HCT116 (cell line): ENCODE measurements at regions not wholly inside any gene's neighbourhood (a gene's known extent, or its start where the extent isn't known, plus 50 kb on each side); places are given as distances from the start of the nearest gene placed in this dataset.

Experiments
- ATAC-seq: fragments of 200-7000 bp; cut with Tn5 transposase; 2 replicates; pipeline ENCODE4 v1.9.1; 2020; ENCODE audit warnings: mild to moderate bottlenecking, moderate library complexity
- BruUV-seq: library from RNA; stranded (reverse); fragments of 400-500 nt; replicated peaks from 2 replicates; lab custom pipeline; 2021; lab: Mats Ljungman, UMichigan
- CTCF ChIA-PET: fragments of 300-600 bp; sonication (Branson Sonifier 250); formaldehyde crosslinking; loops from one replicate; lab custom pipeline; 2021; ENCODE audit warnings: antibody characterized with exemption; lab: Charles Lee
- POLR2A ChIA-PET: fragments of 300-600, 350-600 bp; sonication (Branson Sonifier 250); formaldehyde crosslinking; loops from one replicate; lab custom pipeline; 2021; ENCODE audit warnings: antibody characterized with exemption; lab: Charles Lee
- RAD21 ChIA-PET, 2 experiments: fragments of 300-600 bp; sonication (Branson Sonifier 250); formaldehyde crosslinking; loops; one replicate each; lab custom pipeline; 2023; ENCODE audit warnings: low total read pairs in 2 of 2; ENCODE audit not compliant: uncharacterized antibody in 2 of 2, unreplicated experiment in 2 of 2, low non-redundant PET in 1 of 2; lab: Charles Lee
- DNase-seq: peaks from one replicate; pipeline ENCODE4 v3.0.0-alpha.2; 2010; ENCODE audit warnings: low read depth, low spot score
- H2AFZ ChIP-seq: fragments of 200-600 bp; shearing (Covaris generic), sonication (generic); 2 replicates; pipeline ENCODE4 v1.6.1; 2017; ENCODE audit warnings: low read depth, mixed run types, mixed read lengths, antibody characterized with exemption, low read length; ENCODE audit not compliant: poor library complexity, severe bottlenecking
- H3K27ac ChIP-seq: 2 replicates; pipeline ENCODE4 v1.5.1; 2012; ENCODE audit warnings: low read depth, low read length
- H3K27me3 ChIP-seq: fragments of 200-600 bp; sonication (generic); 2 replicates; pipeline ENCODE4 v1.6.1; 2016; ENCODE audit warnings: mixed run types, low read length, mixed read lengths; ENCODE audit not compliant: insufficient read depth
- H3K36me3 ChIP-seq, 2 experiments: fragments of 200-500 bp in 1 of 2; fragments of 200-600 bp in 1 of 2; sonication (Bioruptor generic) in 1 of 2; sonication (generic) in 1 of 2; 2 replicates each; pipeline versions ENCODE4 v1.5.1 to v1.6.1; 2014 to 2016; ENCODE audit warnings: low read length in 2 of 2, inconsistent platforms in 1 of 2, mixed read lengths in 1 of 2, mixed run types in 1 of 2; ENCODE audit not compliant: insufficient read depth in 2 of 2, control insufficient read depth in 1 of 2
- H3K4me1 ChIP-seq, 2 experiments: fragments of 200-600 bp in 1 of 2; sonication (generic) in 1 of 2; 2 replicates each; pipeline versions ENCODE4 v1.5.1 to v1.6.1; 2012 to 2017; ENCODE audit warnings: low read length in 2 of 2, inconsistent platforms in 1 of 2, mild to moderate bottlenecking in 1 of 2, mixed read lengths in 1 of 2, mixed run types in 1 of 2, moderate library complexity in 1 of 2; ENCODE audit not compliant: insufficient read depth in 2 of 2, control insufficient read depth in 1 of 2
- H3K4me2 ChIP-seq: fragments of 200-600 bp; sonication (generic); 2 replicates; pipeline ENCODE4 v1.6.1; 2017; ENCODE audit warnings: mixed run types, low read length, mixed read lengths
- H3K4me3 ChIP-seq, 2 experiments: fragments of 200-600 bp in 1 of 2; sonication (generic) in 1 of 2; replicated peaks in 1 of 2; 2 replicates each; pipeline ENCODE4 v1.5.1; 2011 to 2016; ENCODE audit warnings: low read length in 2 of 2, control low read depth in 1 of 2, low read depth in 1 of 2, mild to moderate bottlenecking in 1 of 2, mixed read lengths in 1 of 2, mixed run types in 1 of 2
- H3K79me2 ChIP-seq: fragments of 200-600 bp; sonication (generic); 2 replicates; pipeline ENCODE4 v1.6.1; 2017; ENCODE audit warnings: mild to moderate bottlenecking, mixed run types, low read length, moderate library complexity, mixed read lengths; ENCODE audit not compliant: insufficient read depth
- H3K9ac ChIP-seq: fragments of 200-600 bp; sonication (generic); 2 replicates; pipeline ENCODE4 v1.6.1; 2016; ENCODE audit warnings: low read length, mixed read lengths
- H3K9me2 ChIP-seq: fragments of 200-600 bp; sonication (generic), shearing (Covaris generic); 2 replicates; pipeline ENCODE4 v1.6.1; 2017; ENCODE audit warnings: mixed run types, mild to moderate bottlenecking, moderate library complexity; ENCODE audit not compliant: insufficient read depth
- H3K9me3 ChIP-seq, 2 experiments: fragments of 200-500 bp in 1 of 2; fragments of 200-600 bp in 1 of 2; sonication (Bioruptor generic) in 1 of 2; sonication (generic) in 1 of 2; 2 replicates each; pipeline ENCODE4 v1.6.1; 2014 to 2017; ENCODE audit warnings: low read length in 2 of 2, mixed read lengths in 2 of 2, inconsistent platforms in 1 of 2, low read depth in 1 of 2, mild to moderate bottlenecking in 1 of 2, mixed run types in 1 of 2, moderate library complexity in 1 of 2; ENCODE audit not compliant: control insufficient read depth in 1 of 2, insufficient read depth in 1 of 2
- H4K20me1 ChIP-seq: fragments of 200-600 bp; sonication (generic), shearing (Covaris generic); 2 replicates; pipeline ENCODE4 v1.6.1; 2017; ENCODE audit warnings: mixed run types, mild to moderate bottlenecking, moderate library complexity; ENCODE audit not compliant: insufficient read depth
- CBX3 ChIP-seq: IDR thresholded peaks from 2 replicates; pipeline ENCODE4 v1.6.1; 2012; ENCODE audit warnings: low read depth
- CEBPB ChIP-seq: IDR thresholded peaks from 2 replicates; pipeline ENCODE4 v1.6.1; 2012; ENCODE audit warnings: low read depth
- EGR1 ChIP-seq: IDR thresholded peaks from 2 replicates; pipeline ENCODE4 v1.6.1; 2012; ENCODE audit warnings: low read depth
- ELF1 ChIP-seq: IDR thresholded peaks from 2 replicates; pipeline ENCODE4 v1.6.1; 2012; ENCODE audit warnings: low read depth, borderline replicate concordance
- EZH2 ChIP-seq: fragments of 200-600 bp; sonication (generic); IDR thresholded peaks from 2 replicates; pipeline ENCODE4 v1.6.1; 2017; ENCODE audit warnings: antibody characterized with exemption, mixed run types
- JUND ChIP-seq: IDR thresholded peaks from 2 replicates; pipeline ENCODE4 v1.6.1; 2012
- POLR2A ChIP-seq: IDR thresholded peaks from 2 replicates; pipeline ENCODE4 v1.7.0; 2011; ENCODE audit warnings: borderline replicate concordance; ENCODE audit not compliant: insufficient read depth, insufficient read length; ENCODE audit errors: extremely low read depth
- POLR2AphosphoS5 ChIP-seq: IDR thresholded peaks from 2 replicates; pipeline ENCODE4 v1.6.1; 2011; ENCODE audit warnings: mild to moderate bottlenecking, low read depth, low read length, moderate library complexity
- RAD21 ChIP-seq: IDR thresholded peaks from 2 replicates; pipeline ENCODE4 v1.6.1; 2012; ENCODE audit warnings: low read depth, mild to moderate bottlenecking
- SIN3A ChIP-seq: IDR thresholded peaks from 2 replicates; pipeline ENCODE4 v1.6.1; 2012; ENCODE audit warnings: low read depth
- SP1 ChIP-seq: IDR thresholded peaks from 2 replicates; pipeline ENCODE4 v1.6.1; 2012; ENCODE audit warnings: low read depth
- SRF ChIP-seq: IDR thresholded peaks from 2 replicates; pipeline ENCODE4 v1.6.1; 2012; ENCODE audit warnings: low read depth
- TCF7L2 ChIP-seq: IDR thresholded peaks from 2 replicates; pipeline ENCODE4 v1.7.0; 2011; ENCODE audit warnings: borderline replicate concordance, inconsistent platforms; ENCODE audit not compliant: insufficient read depth, insufficient read length; ENCODE audit errors: extremely low read depth
- ZFX ChIP-seq: fragments of 450-650 bp; IDR thresholded peaks from 2 replicates; pipeline ENCODE4 v1.6.1; 2017
- ZNF274 ChIP-seq: fragments of 200-500 bp; sonication (Bioruptor generic); IDR thresholded peaks from 2 replicates; pipeline ENCODE4 v1.6.1; 2014; ENCODE audit warnings: mild to moderate bottlenecking, low read depth, low read length, inconsistent platforms
- intact Hi-C: fragments of 100-400 bp; cut with micrococcal nuclease; formaldehyde crosslinking; loops from 2 replicates; pipeline ENCODE4 v1.10.0; 2022
- TF ChIP-seq, protein P1 (sequence below): IDR thresholded peaks from 2 replicates; pipeline ENCODE4 v1.6.1; 2012

DNA sequence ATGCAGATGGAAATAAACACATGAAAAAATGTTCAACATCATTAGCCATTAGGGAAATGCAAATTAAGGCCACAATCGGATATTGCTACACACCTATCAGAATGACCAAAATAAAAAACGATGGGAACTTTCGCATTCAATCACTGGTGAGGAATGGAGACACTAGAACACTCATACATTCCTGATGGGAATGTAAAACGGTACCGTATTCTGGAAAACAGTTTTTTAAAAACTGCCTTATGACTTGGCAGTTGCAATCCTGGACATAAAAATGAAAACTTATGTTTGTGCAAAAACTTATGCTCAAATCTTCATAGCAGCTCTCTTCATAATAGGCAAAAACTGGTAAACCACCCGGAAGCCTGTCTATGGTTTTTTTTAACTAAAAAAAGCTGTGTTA lies 146.0 kb downstream of the CEBPB start:
- no peaks in the 10 kb centered on the region for H3K27me3 ChIP-seq
- H3K36me3 ChIP-seq, result no peaks in the 10 kb centered on the region
- no peak for TF ChIP-seq SIN3A
- TF ChIP-seq POLR2AphosphoS5, result no peak
- no peak for TF ChIP-seq TCF7L2
- no peak for TF ChIP-seq RAD21
- TF ChIP-seq JUND, result no peak
- no peak for TF ChIP-seq ZNF274
- TF ChIP-seq CEBPB, result no peak
- no peak for TF ChIP-seq ZFX
- no peak for TF ChIP-seq SP1
- H3K79me2 ChIP-seq, result no peaks in the 10 kb centered on the region
- H3K4me1 ChIP-seq, result peaks cover 10 to 29% of the 10 kb centered on the region in 2 experiments; a peak in 3 of 4 replicates
- DNase-seq (no peak), ATAC-seq (no peak)
- RAD21 ChIA-PET, result no interaction called here
- H3K4me3 ChIP-seq, result no peak overlapping the region
- H3K9me3 ChIP-seq, result no peaks in the 10 kb centered on the region
- CTCF ChIA-PET, result no interaction called here
- H3K9me2 ChIP-seq, result no peaks in the 10 kb centered on the region
- H3K4me2 ChIP-seq, result no peak overlapping the region
- H4K20me1 ChIP-seq, result no peaks in the 10 kb centered on the region
- intact Hi-C loops, result no loop called here
- no peak overlapping the region for H3K9ac ChIP-seq
- H3K27ac ChIP-seq, result no peak overlapping the region
- BruUV-seq, result no TSS peak
- POLR2A ChIA-PET, result interaction anchor here (0.6 kb wide), 1 partner anchor 116 kb away, joined by 4 read pairs; no protein-coding TSS in a partner anchor
- H2AFZ ChIP-seq, result no peak overlapping the region

DNA sequence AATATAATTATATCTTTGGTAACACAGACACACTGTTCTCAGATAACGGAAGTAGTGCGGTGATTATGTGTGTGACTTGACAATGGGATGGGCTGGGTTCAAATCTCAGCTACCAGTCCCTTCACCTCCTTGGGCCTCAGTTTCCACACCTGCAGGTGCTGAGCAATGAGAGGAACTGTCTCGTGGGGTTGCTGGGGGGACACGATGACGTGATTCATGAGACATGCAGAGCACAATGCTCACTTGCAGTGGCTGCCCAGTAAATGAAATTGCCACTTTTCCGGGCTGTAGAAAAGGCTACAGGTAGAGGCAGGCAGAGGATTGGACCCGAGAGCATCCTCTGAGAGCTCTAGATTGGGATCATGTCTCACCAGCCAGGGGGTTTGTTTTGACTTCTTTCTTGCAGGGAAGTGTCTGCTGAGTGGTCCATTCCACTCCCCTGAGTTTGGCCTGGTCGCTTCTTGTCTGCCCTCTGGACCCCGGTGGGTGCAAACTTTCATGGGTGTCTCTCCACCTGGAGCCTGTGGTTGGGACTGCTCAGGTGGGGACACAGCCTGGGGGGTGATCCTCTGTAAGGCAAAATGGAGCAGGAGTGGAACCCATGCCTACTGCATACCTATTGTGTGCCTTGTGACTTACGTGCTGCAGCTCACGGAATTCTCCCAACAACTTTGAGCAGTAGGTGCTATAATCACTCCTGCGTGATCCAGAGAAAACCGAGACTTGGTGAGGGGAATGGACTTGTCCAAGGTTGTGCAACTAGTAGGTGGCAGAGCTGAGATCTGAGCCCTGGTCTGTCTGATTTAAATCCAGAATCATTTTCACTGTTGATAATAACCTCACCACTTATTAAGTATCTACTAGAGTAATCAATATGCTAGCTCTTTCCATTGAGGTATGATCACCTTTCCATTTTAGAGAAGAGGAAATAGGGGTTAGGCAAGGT lies 147.2 kb downstream of the CEBPB start:
- H3K9me3 ChIP-seq, result no peaks in the 10 kb centered on the region
- TF ChIP-seq CBX3, result no peak
- TF ChIP-seq, protein P1, sequence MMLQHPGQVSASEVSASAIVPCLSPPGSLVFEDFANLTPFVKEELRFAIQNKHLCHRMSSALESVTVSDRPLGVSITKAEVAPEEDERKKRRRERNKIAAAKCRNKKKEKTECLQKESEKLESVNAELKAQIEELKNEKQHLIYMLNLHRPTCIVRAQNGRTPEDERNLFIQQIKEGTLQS, result no peak
- no peak for TF ChIP-seq ELF1
- TF ChIP-seq POLR2A, result no peak
- TF ChIP-seq EZH2, result no peak
- TF ChIP-seq EGR1, result no peak
- no peak for TF ChIP-seq SRF
- no peak overlapping the region for H3K27ac ChIP-seq
- ATAC-seq, result no peak
- BruUV-seq, result no TSS peak
- no peak for DNase-seq
- H2AFZ ChIP-seq, result no peak overlapping the region
- CTCF ChIA-PET, result no interaction called here
- H3K27me3 ChIP-seq, result no peaks in the 10 kb centered on the region
- peaks cover 3 to 18% of the 10 kb centered on the region in 2 experiments; a peak in 3 of 4 replicates for H3K4me1 ChIP-seq
- no peak overlapping the region for H3K9ac ChIP-seq
- no peak overlapping the region for H3K4me3 ChIP-seq
- RAD21 ChIA-PET, result no interaction called here
- no peaks in the 10 kb centered on the region for H3K36me3 ChIP-seq
- no peak overlapping the region for H3K4me2 ChIP-seq
- no peaks in the 10 kb centered on the region for H3K79me2 ChIP-seq
- intact Hi-C loops, result no loop called here
- no peaks in the 10 kb centered on the region for H3K9me2 ChIP-seq
- POLR2A ChIA-PET, result no interaction called here
- no peaks in the 10 kb centered on the region for H4K20me1 ChIP-seq
